ENCODE measurements at regions not wholly inside any gene's neighbourhood (a gene's known extent, or its start where the extent isn't known, plus 50 kb on each side); places are given as distances from the start of the nearest gene placed in this dataset.

DNA sequence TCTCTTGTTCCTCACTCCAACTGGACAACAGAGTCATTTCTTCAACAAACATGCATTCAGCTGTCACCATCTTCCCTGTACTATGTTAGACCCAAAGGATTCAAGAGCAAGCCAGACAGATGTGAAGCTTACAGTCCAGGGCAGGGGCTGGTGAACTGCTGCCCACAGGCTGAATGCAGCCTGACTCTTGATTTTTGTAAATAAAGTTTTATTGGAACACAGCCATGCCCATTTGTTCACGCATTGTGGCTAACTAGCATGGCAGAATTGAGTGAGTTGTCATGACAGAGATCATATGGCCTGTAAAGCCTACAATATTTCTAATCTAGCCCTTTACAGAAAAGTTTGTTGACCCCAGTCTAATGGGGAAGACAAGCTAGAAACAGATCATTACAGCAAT lies 208.7 kb downstream of the EMX2 start:
- TF ChIP-seq, protein P1, sequence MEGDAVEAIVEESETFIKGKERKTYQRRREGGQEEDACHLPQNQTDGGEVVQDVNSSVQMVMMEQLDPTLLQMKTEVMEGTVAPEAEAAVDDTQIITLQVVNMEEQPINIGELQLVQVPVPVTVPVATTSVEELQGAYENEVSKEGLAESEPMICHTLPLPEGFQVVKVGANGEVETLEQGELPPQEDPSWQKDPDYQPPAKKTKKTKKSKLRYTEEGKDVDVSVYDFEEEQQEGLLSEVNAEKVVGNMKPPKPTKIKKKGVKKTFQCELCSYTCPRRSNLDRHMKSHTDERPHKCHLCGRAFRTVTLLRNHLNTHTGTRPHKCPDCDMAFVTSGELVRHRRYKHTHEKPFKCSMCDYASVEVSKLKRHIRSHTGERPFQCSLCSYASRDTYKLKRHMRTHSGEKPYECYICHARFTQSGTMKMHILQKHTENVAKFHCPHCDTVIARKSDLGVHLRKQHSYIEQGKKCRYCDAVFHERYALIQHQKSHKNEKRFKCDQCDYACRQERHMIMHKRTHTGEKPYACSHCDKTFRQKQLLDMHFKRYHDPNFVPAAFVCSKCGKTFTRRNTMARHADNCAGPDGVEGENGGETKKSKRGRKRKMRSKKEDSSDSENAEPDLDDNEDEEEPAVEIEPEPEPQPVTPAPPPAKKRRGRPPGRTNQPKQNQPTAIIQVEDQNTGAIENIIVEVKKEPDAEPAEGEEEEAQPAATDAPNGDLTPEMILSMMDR (IDR thresholded peaks at IDR 0.05; ENCODE audit: extremely low read depth in 1 of 2, insufficient read depth in 1 of 2, low read depth in 1 of 2, low read length in 2 of 2) = no peak
- no peak for TF ChIP-seq POLR2A (IDR thresholded peaks at IDR 0.05; ENCODE audit: low read depth, low read length)
- TF ChIP-seq, protein P2, sequence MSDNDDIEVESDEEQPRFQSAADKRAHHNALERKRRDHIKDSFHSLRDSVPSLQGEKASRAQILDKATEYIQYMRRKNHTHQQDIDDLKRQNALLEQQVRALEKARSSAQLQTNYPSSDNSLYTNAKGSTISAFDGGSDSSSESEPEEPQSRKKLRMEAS (IDR thresholded peaks at IDR 0.05; ENCODE audit: insufficient read depth, insufficient read length) = no peak
- TF ChIP-seq POLR2AphosphoS5 (IDR thresholded peaks at IDR 0.05; ENCODE audit: insufficient read depth, low read depth, low read length) = no peak
- no peak for TF ChIP-seq EZH2 (IDR thresholded peaks at IDR 0.05; ENCODE audit: borderline replicate concordance, low read depth, low read length, severe bottlenecking)
- TF ChIP-seq GATA2 (IDR thresholded peaks at IDR 0.05; ENCODE audit: insufficient read depth, insufficient read length, low read depth, low read length) = no peak
- TF ChIP-seq JUN (IDR thresholded peaks at IDR 0.05; ENCODE audit: borderline replicate concordance, insufficient read depth, insufficient read length, low read depth) = no peak
- no peak for TF ChIP-seq FOS (IDR thresholded peaks at IDR 0.05; ENCODE audit: borderline replicate concordance, insufficient read depth, low read length)

Data from endothelial cell of umbilical vein (primary cell).